Liver (tissue), 7 donors: ENCODE measurements at regions not wholly inside any gene's neighbourhood (a gene's known extent, or its start where the extent isn't known, plus 50 kb on each side); places are given as distances from the start of the nearest gene placed in this dataset.
A peak's percentile ranks its signal among the peaks of the same experiment; 100 is the strongest.

Source experiments
- DNase-seq: peaks from one replicate; pipeline ENCODE4 v3.0.0-alpha.2; 2017; ENCODE audit warnings: low spot score
- H3K27ac ChIP-seq, 2 donors: one replicate each; pipeline ENCODE4 v1.7.0; 2013; ENCODE audit warnings: inconsistent platforms in 2 of 2, low read length in 2 of 2, control low read depth in 1 of 2, low read depth in 1 of 2, mild to moderate bottlenecking in 1 of 2
- H3K27me3 ChIP-seq, 4 donors: one replicate each; pipeline versions ENCODE4 v1.6.1 to v1.7.0; 2013; ENCODE audit warnings: low read length in 3 of 4, inconsistent platforms in 1 of 4, mild to moderate bottlenecking in 1 of 4, moderate library complexity in 1 of 4; ENCODE audit not compliant: control insufficient read depth in 4 of 4, insufficient read depth in 4 of 4
- H3K36me3 ChIP-seq, 4 donors: one replicate each; pipeline versions ENCODE4 v1.6.1 to v1.7.0; 2013; ENCODE audit warnings: low read length in 3 of 4, mild to moderate bottlenecking in 3 of 4, low read depth in 1 of 4, moderate library complexity in 1 of 4; ENCODE audit not compliant: control insufficient read depth in 4 of 4, insufficient read depth in 3 of 4
- H3K4me1 ChIP-seq, 4 donors: one replicate each; pipeline versions ENCODE4 v1.6.1 to v1.7.0; 2013; ENCODE audit warnings: low read length in 3 of 4, mild to moderate bottlenecking in 3 of 4, moderate library complexity in 1 of 4; ENCODE audit not compliant: control insufficient read depth in 4 of 4, insufficient read depth in 4 of 4
- H3K4me3 ChIP-seq, 3 donors: one replicate each; pipeline versions ENCODE4 v1.6.1 to v1.7.0; 2013; ENCODE audit warnings: low read length in 3 of 3, control low read depth in 1 of 3, low read depth in 1 of 3, mild to moderate bottlenecking in 1 of 3
- H3K9ac ChIP-seq, 2 donors: one replicate each; pipeline ENCODE4 v1.7.0; 2013; ENCODE audit warnings: low read length in 2 of 2, mild to moderate bottlenecking in 2 of 2, moderate library complexity in 2 of 2, control low read depth in 1 of 2, low read depth in 1 of 2
- H3K9me3 ChIP-seq, 4 donors: one replicate each; pipeline versions ENCODE4 v1.6.1 to v1.7.0; 2013; ENCODE audit warnings: low read length in 3 of 4; ENCODE audit not compliant: control insufficient read depth in 4 of 4
- EGR1 ChIP-seq, 2 donors: IDR thresholded peaks; 2 replicates each; pipeline ENCODE4 v1.6.1; 2016 to 2018; ENCODE audit warnings: antibody characterized with exemption in 2 of 2, low read depth in 2 of 2
- FOXA1 ChIP-seq: IDR thresholded peaks from 2 replicates; pipeline ENCODE4 v1.6.1; 2016; ENCODE audit warnings: antibody characterized with exemption
- FOXA2 ChIP-seq: IDR thresholded peaks from 2 replicates; pipeline ENCODE4 v1.6.1; 2016; ENCODE audit warnings: antibody characterized with exemption
- GABPA ChIP-seq, 2 donors: IDR thresholded peaks in 1 of 2; conservative IDR thresholded peaks in 1 of 2; 2 replicates each; pipeline ENCODE4 v1.6.1; 2016; ENCODE audit warnings: antibody characterized with exemption in 2 of 2, mild to moderate bottlenecking in 1 of 2, moderate library complexity in 1 of 2
- HNF4A ChIP-seq, 2 donors: conservative IDR thresholded peaks; 2 replicates each; pipeline ENCODE4 v1.6.1; 2016; ENCODE audit warnings: antibody characterized with exemption in 2 of 2, mild to moderate bottlenecking in 2 of 2
- HNF4G ChIP-seq: IDR thresholded peaks from 2 replicates; pipeline ENCODE4 v1.6.1; 2016; ENCODE audit warnings: antibody characterized with exemption
- JUND ChIP-seq, 2 donors: IDR thresholded peaks; 2 replicates each; pipeline ENCODE4 v1.6.1; 2016; ENCODE audit warnings: antibody characterized with exemption in 2 of 2
- NR2F2 ChIP-seq: IDR thresholded peaks from 2 replicates; pipeline ENCODE4 v1.6.1; 2016; ENCODE audit warnings: antibody characterized with exemption
- RAD21 ChIP-seq, 2 donors: IDR thresholded peaks; 2 replicates each; pipeline ENCODE4 v1.6.1; 2016; ENCODE audit warnings: antibody characterized with exemption in 2 of 2, mild to moderate bottlenecking in 2 of 2
- RXRA ChIP-seq, 2 donors: IDR thresholded peaks; 2 replicates each; pipeline ENCODE4 v1.6.1; 2017 to 2018; ENCODE audit warnings: antibody characterized with exemption in 2 of 2, mild to moderate bottlenecking in 1 of 2
- SP1 ChIP-seq: IDR thresholded peaks from 2 replicates; pipeline ENCODE4 v1.6.1; 2018; ENCODE audit warnings: antibody characterized with exemption, mild to moderate bottlenecking
- TAF1 ChIP-seq: conservative IDR thresholded peaks from 2 replicates; pipeline ENCODE4 v1.6.1; 2016; ENCODE audit warnings: antibody characterized with exemption, mild to moderate bottlenecking
- YY1 ChIP-seq: IDR thresholded peaks from 2 replicates; pipeline ENCODE4 v1.6.1; 2016; ENCODE audit warnings: antibody characterized with exemption, mild to moderate bottlenecking
- TF ChIP-seq, protein P1 (sequence below): IDR thresholded peaks from 2 replicates; pipeline ENCODE4 v1.6.1; 2016; ENCODE audit warnings: antibody characterized with exemption, mild to moderate bottlenecking
- TF ChIP-seq, protein P2 (sequence below): IDR thresholded peaks from 2 replicates; pipeline ENCODE4 v1.6.1; 2016; ENCODE audit warnings: antibody characterized with exemption
- TF ChIP-seq, protein P3 (sequence below): IDR thresholded peaks from 2 replicates; pipeline ENCODE4 v1.6.1; 2016; ENCODE audit warnings: antibody characterized with exemption
- TF ChIP-seq, protein P4 (sequence below): IDR thresholded peaks from 2 replicates; pipeline ENCODE4 v1.6.1; 2016; ENCODE audit warnings: antibody characterized with exemption
- TF ChIP-seq, protein P5 (sequence below): fragments of 150-350 bp; IDR thresholded peaks from 2 replicates; pipeline ENCODE4 v1.5.1; 2017; ENCODE audit warnings: improper control_type of control experiment, low read depth, low read length; ENCODE audit not compliant: missing input control
- donor health status: healthy.
- donor health status: healthy.
- donor health status: healthy.
- donor health status: healthy.

DNA sequence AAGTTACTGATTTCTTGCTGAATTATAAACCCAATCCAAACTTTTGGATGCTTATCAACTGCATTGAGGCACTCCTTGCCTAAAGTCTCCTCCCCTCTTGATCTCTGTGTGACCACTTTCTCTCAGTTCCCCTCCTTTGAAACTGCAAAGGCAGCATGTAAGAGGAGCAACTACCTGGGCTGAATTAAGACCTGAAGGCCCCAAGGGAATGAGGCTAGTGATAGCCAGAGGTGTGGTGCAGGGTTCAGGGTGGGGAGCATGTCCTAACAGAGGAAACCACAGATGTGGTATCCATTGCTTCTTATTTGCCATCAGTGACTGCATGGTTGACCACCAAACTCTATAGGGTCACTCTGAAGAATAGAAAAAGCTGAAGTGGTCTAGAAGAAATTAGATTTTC lies 557.9 kb downstream of the TNS1 start (continued):
- TF ChIP-seq, protein P1, sequence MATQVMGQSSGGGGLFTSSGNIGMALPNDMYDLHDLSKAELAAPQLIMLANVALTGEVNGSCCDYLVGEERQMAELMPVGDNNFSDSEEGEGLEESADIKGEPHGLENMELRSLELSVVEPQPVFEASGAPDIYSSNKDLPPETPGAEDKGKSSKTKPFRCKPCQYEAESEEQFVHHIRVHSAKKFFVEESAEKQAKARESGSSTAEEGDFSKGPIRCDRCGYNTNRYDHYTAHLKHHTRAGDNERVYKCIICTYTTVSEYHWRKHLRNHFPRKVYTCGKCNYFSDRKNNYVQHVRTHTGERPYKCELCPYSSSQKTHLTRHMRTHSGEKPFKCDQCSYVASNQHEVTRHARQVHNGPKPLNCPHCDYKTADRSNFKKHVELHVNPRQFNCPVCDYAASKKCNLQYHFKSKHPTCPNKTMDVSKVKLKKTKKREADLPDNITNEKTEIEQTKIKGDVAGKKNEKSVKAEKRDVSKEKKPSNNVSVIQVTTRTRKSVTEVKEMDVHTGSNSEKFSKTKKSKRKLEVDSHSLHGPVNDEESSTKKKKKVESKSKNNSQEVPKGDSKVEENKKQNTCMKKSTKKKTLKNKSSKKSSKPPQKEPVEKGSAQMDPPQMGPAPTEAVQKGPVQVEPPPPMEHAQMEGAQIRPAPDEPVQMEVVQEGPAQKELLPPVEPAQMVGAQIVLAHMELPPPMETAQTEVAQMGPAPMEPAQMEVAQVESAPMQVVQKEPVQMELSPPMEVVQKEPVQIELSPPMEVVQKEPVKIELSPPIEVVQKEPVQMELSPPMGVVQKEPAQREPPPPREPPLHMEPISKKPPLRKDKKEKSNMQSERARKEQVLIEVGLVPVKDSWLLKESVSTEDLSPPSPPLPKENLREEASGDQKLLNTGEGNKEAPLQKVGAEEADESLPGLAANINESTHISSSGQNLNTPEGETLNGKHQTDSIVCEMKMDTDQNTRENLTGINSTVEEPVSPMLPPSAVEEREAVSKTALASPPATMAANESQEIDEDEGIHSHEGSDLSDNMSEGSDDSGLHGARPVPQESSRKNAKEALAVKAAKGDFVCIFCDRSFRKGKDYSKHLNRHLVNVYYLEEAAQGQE = no peak
- TF ChIP-seq RXRA (IDR thresholded peaks at IDR 0.05) = no peak
- TF ChIP-seq, protein P2, sequence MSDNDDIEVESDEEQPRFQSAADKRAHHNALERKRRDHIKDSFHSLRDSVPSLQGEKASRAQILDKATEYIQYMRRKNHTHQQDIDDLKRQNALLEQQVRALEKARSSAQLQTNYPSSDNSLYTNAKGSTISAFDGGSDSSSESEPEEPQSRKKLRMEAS = no peak

DNA sequence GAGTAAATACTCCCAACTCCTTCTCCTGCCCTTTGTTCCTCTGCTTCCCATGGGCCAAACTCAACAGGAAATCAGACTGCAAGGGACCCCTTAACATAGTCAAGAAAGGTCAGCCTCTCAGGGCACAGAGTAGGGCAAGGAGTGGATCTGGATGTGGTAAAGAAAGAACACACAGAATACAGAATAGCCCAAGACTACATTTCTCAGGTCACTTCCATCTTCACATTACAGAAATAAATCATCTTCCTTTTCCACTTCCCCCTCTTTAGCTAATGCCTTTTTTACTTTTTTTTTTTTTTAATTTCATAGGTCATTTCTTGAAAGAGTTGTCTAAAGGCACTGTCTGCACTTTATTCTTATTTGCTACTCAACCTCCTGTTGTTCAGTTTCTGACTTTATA lies 558.3 kb downstream of the TNS1 start:
- H3K27me3 ChIP-seq = no peaks in the 10 kb centered on the region
- no peaks in the 10 kb centered on the region for H3K36me3 ChIP-seq
- TF ChIP-seq GABPA (IDR thresholded peaks at IDR 0.05 in 1 of 2, conservative IDR thresholded peaks at IDR 0.05 in 1 of 2) (no peak), RAD21 (IDR thresholded peaks at IDR 0.05) (no peak), FOXA1 (no peak), TAF1 (no peak), FOXA2 (no peak), NR2F2 (no peak), HNF4A (conservative IDR thresholded peaks at IDR 0.05) (no peak), SP1 (no peak), YY1 (no peak), EGR1 (IDR thresholded peaks at IDR 0.05; ENCODE audit: low read depth in 2 of 2) (no peak), HNF4G (no peak), JUND (IDR thresholded peaks at IDR 0.05) (no peak), RXRA (IDR thresholded peaks at IDR 0.05) (no peak)
- TF ChIP-seq, protein P3, sequence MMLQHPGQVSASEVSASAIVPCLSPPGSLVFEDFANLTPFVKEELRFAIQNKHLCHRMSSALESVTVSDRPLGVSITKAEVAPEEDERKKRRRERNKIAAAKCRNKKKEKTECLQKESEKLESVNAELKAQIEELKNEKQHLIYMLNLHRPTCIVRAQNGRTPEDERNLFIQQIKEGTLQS = no peak
- TF ChIP-seq, protein P4, sequence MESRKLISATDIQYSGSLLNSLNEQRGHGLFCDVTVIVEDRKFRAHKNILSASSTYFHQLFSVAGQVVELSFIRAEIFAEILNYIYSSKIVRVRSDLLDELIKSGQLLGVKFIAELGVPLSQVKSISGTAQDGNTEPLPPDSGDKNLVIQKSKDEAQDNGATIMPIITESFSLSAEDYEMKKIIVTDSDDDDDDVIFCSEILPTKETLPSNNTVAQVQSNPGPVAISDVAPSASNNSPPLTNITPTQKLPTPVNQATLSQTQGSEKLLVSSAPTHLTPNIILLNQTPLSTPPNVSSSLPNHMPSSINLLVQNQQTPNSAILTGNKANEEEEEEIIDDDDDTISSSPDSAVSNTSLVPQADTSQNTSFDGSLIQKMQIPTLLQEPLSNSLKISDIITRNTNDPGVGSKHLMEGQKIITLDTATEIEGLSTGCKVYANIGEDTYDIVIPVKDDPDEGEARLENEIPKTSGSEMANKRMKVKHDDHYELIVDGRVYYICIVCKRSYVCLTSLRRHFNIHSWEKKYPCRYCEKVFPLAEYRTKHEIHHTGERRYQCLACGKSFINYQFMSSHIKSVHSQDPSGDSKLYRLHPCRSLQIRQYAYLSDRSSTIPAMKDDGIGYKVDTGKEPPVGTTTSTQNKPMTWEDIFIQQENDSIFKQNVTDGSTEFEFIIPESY = no peak
- TF ChIP-seq, protein P2 = no peak
- TF ChIP-seq, protein P1 = no peak
- TF ChIP-seq, protein P5, sequence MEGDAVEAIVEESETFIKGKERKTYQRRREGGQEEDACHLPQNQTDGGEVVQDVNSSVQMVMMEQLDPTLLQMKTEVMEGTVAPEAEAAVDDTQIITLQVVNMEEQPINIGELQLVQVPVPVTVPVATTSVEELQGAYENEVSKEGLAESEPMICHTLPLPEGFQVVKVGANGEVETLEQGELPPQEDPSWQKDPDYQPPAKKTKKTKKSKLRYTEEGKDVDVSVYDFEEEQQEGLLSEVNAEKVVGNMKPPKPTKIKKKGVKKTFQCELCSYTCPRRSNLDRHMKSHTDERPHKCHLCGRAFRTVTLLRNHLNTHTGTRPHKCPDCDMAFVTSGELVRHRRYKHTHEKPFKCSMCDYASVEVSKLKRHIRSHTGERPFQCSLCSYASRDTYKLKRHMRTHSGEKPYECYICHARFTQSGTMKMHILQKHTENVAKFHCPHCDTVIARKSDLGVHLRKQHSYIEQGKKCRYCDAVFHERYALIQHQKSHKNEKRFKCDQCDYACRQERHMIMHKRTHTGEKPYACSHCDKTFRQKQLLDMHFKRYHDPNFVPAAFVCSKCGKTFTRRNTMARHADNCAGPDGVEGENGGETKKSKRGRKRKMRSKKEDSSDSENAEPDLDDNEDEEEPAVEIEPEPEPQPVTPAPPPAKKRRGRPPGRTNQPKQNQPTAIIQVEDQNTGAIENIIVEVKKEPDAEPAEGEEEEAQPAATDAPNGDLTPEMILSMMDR = no peak
- DNase-seq = peak; percentile 6
- H3K27ac ChIP-seq = no peak overlapping the region
- H3K4me3 ChIP-seq = no peak overlapping the region
- H3K4me1 ChIP-seq = no peaks in the 10 kb centered on the region
- no peak overlapping the region for H3K9ac ChIP-seq
- no peaks in the 10 kb centered on the region for H3K9me3 ChIP-seq
